K562 (cell line): ENCODE measurements at regions not wholly inside any gene's neighbourhood (a gene's known extent, or its start where the extent isn't known, plus 50 kb on each side); places are given as distances from the start of the nearest gene placed in this dataset.

Experiments used
- CCNT2 ChIP-seq: IDR thresholded peaks from 2 replicates; pipeline ENCODE4 v1.6.1; 2011; ENCODE audit warnings: borderline replicate concordance, low read depth, mild to moderate bottlenecking, moderate library complexity, mixed read lengths, low read length; ENCODE audit not compliant: insufficient read length; ENCODE audit errors: extremely low read depth
- CEBPB ChIP-seq: fragments of 450-650 bp; IDR thresholded peaks from 2 replicates; pipeline ENCODE4 v1.6.1; 2016; ENCODE audit warnings: missing genetic modification characterization, missing compliant biosample characterization
- CTCF ChIP-seq, 3 experiments: IDR thresholded peaks in 2 of 3; conservative IDR thresholded peaks in 1 of 3; 2 replicates each; pipeline ENCODE4 v1.5.1; 2011 to 2012; ENCODE audit warnings: low read length in 3 of 3, mild to moderate bottlenecking in 3 of 3, control low read depth in 2 of 3, improper control_type of control experiment in 1 of 3, inconsistent platforms in 1 of 3, low read depth in 1 of 3, mixed read lengths in 1 of 3, moderate library complexity in 1 of 3; ENCODE audit not compliant: insufficient read depth in 2 of 3
- FOXA1 ChIP-seq: fragments of 450-650 bp; IDR thresholded peaks from 2 replicates; pipeline ENCODE4 v1.6.1; 2016; ENCODE audit warnings: mild to moderate bottlenecking, borderline replicate concordance
- NR2C1 ChIP-seq, 2 experiments: fragments of 450-650 bp; IDR thresholded peaks; 2 replicates each; pipeline ENCODE4 v1.6.1; 2017; ENCODE audit warnings: mild to moderate bottlenecking in 2 of 2, antibody characterized with exemption in 1 of 2, inconsistent platforms in 1 of 2, missing compliant biosample characterization in 1 of 2, missing genetic modification characterization in 1 of 2
- POLR2A ChIP-seq: fragments of 450-650 bp; conservative IDR thresholded peaks from 2 replicates; pipeline ENCODE4 v1.6.1; 2016
- POLR3G ChIP-seq: IDR thresholded peaks from 2 replicates; pipeline ENCODE4 v1.6.1; 2011; ENCODE audit not compliant: insufficient read length, insufficient replicate concordance; ENCODE audit errors: extremely low read depth
- RBBP5 ChIP-seq: fragments of 200-600 bp; sonication (generic); IDR thresholded peaks from 2 replicates; pipeline ENCODE4 v1.6.1; 2012; ENCODE audit warnings: borderline replicate concordance, mild to moderate bottlenecking, low read length, control low read depth, inconsistent platforms; ENCODE audit not compliant: insufficient read depth, poor library complexity, severe bottlenecking
- SUPT5H ChIP-seq: fragments of 450-650 bp; IDR thresholded peaks from 2 replicates; pipeline ENCODE4 v1.6.1; 2016
- USF2 ChIP-seq: sonication (generic); formaldehyde crosslinking; IDR thresholded peaks from 2 replicates; pipeline ENCODE4 v1.5.0; 2020; ENCODE audit warnings: missing genetic modification reagents
- YBX1 ChIP-seq: fragments of 450-650 bp; IDR thresholded peaks from 2 replicates; pipeline ENCODE4 v1.7.1; 2016; ENCODE audit warnings: mild to moderate bottlenecking
- ZNF76 ChIP-seq: fragments of 250-450 bp; sonication (Bioruptor Pico); IDR thresholded peaks from 2 replicates; pipeline ENCODE4 v1.4.0; 2020; ENCODE audit warnings: mild to moderate bottlenecking, moderate library complexity, borderline replicate concordance
- ZSCAN29 ChIP-seq: fragments of 450-650 bp; IDR thresholded peaks from 2 replicates; pipeline ENCODE4 v1.6.1; 2017

GRCh38 chr4:100288811-100289529 is 98.7 kb upstream of the DDIT4L start:
- TF ChIP-seq CTCF (IDR thresholded peaks at IDR 0.05 in 2 of 3, conservative IDR thresholded peaks at IDR 0.05 in 1 of 3; ENCODE audit: insufficient read depth in 2 of 3, low read depth in 1 of 3, low read length in 3 of 3) (no peak), ZNF76 (CRISPR knock-in tag) (no peak), CCNT2 (no peak), NR2C1 (IDR thresholded peaks at IDR 0.05) (no peak), NR2C1 (tag; IDR thresholded peaks at IDR 0.05) (no peak), USF2 (CRISPR knock-in tag) (no peak), POLR3G (no peak), POLR2A (no peak), SUPT5H (no peak), ZSCAN29 (no peak), CEBPB (tag) (no peak), RBBP5 (no peak), YBX1 (no peak), FOXA1 (no peak)
